ENCODE measurements at regions not wholly inside any gene's neighbourhood (a gene's known extent, or its start where the extent isn't known, plus 50 kb on each side); places are given as distances from the start of the nearest gene placed in this dataset.

- no peaks in the 10 kb centered on the region for H3K9me3 ChIP-seq
- no peak overlapping the region for H3K4me3 ChIP-seq (ENCODE audit: low read depth in 1 of 2, low read length in 1 of 2)
- no peak for TF ChIP-seq CTCF (IDR thresholded peaks at IDR 0.05)
- no peaks in the 10 kb centered on the region for H3K36me3 ChIP-seq
- no peak overlapping the region for H3K27ac ChIP-seq
- H3K27me3 ChIP-seq = no peaks in the 10 kb centered on the region
- H3K4me1 ChIP-seq (ENCODE audit: control insufficient read depth in 1 of 2, insufficient read depth in 1 of 2, low read depth in 1 of 2, low read length in 1 of 2) = no peaks in the 10 kb centered on the region
Measured at GRCh38 chr14:57022608-57023007, 212.3 kb upstream of the OTX2 start.

DNA sequence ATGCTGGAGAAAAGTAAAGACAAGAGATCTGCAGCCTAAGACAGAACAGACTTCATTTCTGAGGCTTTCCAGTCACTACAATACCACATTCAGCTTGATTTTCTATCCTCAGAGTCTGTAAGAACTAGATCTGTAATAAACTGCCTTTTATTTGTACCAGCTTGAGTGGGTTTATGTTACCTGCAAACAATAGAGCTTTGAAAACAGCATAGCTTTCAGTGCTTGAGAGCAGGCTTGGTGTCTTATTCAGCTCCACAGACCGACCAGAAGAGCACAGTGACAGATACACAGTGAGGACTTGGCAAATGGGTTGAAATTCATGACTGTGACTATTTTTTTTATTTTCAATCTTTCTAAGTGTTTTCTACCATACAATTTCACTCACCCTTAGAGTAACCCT is 207.8 kb upstream of the OTX2 start:
- Histone ChIP-seq H3K4me1 (ENCODE audit: control insufficient read depth in 1 of 2, insufficient read depth in 1 of 2, low read depth in 1 of 2, low read length in 1 of 2) (no peaks in the 10 kb centered on the region), H3K9me3 (no peaks in the 10 kb centered on the region), H3K4me3 (ENCODE audit: low read depth in 1 of 2, low read length in 1 of 2) (no peak overlapping the region), H3K36me3 (no peaks in the 10 kb centered on the region), H3K27ac (no peak overlapping the region), H3K27me3 (no peaks in the 10 kb centered on the region)
- no peak for TF ChIP-seq CTCF (IDR thresholded peaks at IDR 0.05)

- H3K9me3 ChIP-seq = no peaks in the 10 kb centered on the region
- no peaks in the 10 kb centered on the region for H3K4me1 ChIP-seq (ENCODE audit: control insufficient read depth in 1 of 2, insufficient read depth in 1 of 2, low read depth in 1 of 2, low read length in 1 of 2)
- H3K36me3 ChIP-seq = no peaks in the 10 kb centered on the region
- TF ChIP-seq CTCF (IDR thresholded peaks at IDR 0.05) = no peak
- no peaks in the 10 kb centered on the region for H3K27me3 ChIP-seq
- no peak overlapping the region for H3K27ac ChIP-seq
- H3K4me3 ChIP-seq (ENCODE audit: low read depth in 1 of 2, low read length in 1 of 2) = no peak overlapping the region
Measured at GRCh38 chr14:57013987-57014386, 203.7 kb upstream of the OTX2 start.

GRCh38 chr14:57009585-57010515 is 199.6 kb upstream of the OTX2 start:
- Histone ChIP-seq H3K27me3 (no peaks in the 10 kb centered on the region), H3K9me3 (no peaks in the 10 kb centered on the region), H3K4me3 (ENCODE audit: low read depth in 1 of 2, low read length in 1 of 2) (no peak overlapping the region), H3K36me3 (no peaks in the 10 kb centered on the region), H3K4me1 (ENCODE audit: control insufficient read depth in 1 of 2, insufficient read depth in 1 of 2, low read depth in 1 of 2, low read length in 1 of 2) (no peaks in the 10 kb centered on the region), H3K27ac (no peak overlapping the region)
- no peak for TF ChIP-seq CTCF (IDR thresholded peaks at IDR 0.05)

DNA sequence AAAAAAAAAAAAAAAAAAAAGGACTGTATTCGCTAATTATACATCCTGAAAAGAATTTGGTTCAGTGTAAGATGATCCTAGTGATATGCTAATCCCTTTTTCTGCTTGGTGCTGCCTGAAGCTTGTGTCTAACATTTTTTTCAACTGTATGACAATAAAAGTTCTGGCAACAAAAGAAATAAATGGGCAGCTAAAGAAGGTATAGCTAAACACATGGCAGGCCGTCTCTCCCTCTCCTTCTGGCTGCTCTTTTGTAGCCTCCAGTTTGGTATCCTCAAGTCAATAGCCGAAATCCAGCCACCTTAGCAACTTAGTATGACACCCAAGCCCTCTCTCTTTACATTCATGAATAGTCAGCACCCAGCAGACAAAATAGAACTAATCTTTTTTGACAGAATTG is 198.3 kb upstream of the OTX2 start:
- H3K4me1 ChIP-seq (ENCODE audit: control insufficient read depth in 1 of 2, insufficient read depth in 1 of 2, low read depth in 1 of 2, low read length in 1 of 2) = no peaks in the 10 kb centered on the region
- H3K27ac ChIP-seq = no peak overlapping the region
- H3K4me3 ChIP-seq (ENCODE audit: low read depth in 1 of 2, low read length in 1 of 2) = no peak overlapping the region
- TF ChIP-seq CTCF (IDR thresholded peaks at IDR 0.05) = no peak
- no peaks in the 10 kb centered on the region for H3K27me3 ChIP-seq
- no peaks in the 10 kb centered on the region for H3K9me3 ChIP-seq
- no peaks in the 10 kb centered on the region for H3K36me3 ChIP-seq

Data from neutrophil (primary cell).